Natural killer cell (primary cell): ENCODE measurements at regions not wholly inside any gene's neighbourhood (a gene's known extent, or its start where the extent isn't known, plus 50 kb on each side); places are given as distances from the start of the nearest gene placed in this dataset.

Experiments
- ATAC-seq, 3 donors: fragments of 150-1000 bp in 2 of 3; fragments of 200-7000 bp in 1 of 3; cut with Tn5 transposase; 1 replicate in 1 of 3; 2 replicates in 2 of 3; pipeline ENCODE4 v1.10.0; 2021; ENCODE audit warnings: mild to moderate bottlenecking in 2 of 3, moderate library complexity in 2 of 3
- DNase-seq, 2 donors: peaks; one replicate each; pipeline versions ENCODE4 v3.0.0 to v3.0.0-alpha.2; 2013 to 2021; ENCODE audit warnings: mixed read lengths in 1 of 2
- H3K27ac ChIP-seq: one replicate; pipeline ENCODE4 v1.5.1; 2013; ENCODE audit warnings: mild to moderate bottlenecking, low read length
- H3K27me3 ChIP-seq: one replicate; pipeline ENCODE4 v1.6.1; 2013; ENCODE audit warnings: low read length; ENCODE audit not compliant: control insufficient read depth, insufficient read depth
- H3K36me3 ChIP-seq: one replicate; pipeline ENCODE4 v1.6.1; 2013; ENCODE audit warnings: low read length; ENCODE audit not compliant: control insufficient read depth, insufficient read depth
- H3K4me1 ChIP-seq: one replicate; pipeline ENCODE4 v1.6.1; 2013; ENCODE audit warnings: low read length; ENCODE audit not compliant: control insufficient read depth, insufficient read depth
- H3K4me3 ChIP-seq: one replicate; pipeline ENCODE4 v1.5.1; 2013; ENCODE audit warnings: low read length
- H3K9me3 ChIP-seq: one replicate; pipeline ENCODE4 v1.6.1; 2013; ENCODE audit warnings: low read length; ENCODE audit not compliant: control insufficient read depth, insufficient read depth
- H3K27ac Mint-ChIP-seq, 2 donors: one replicate each; pipeline ENCODE4 v1.8.0; 2022; ENCODE audit warnings: mild to moderate bottlenecking in 2 of 2, mixed read lengths in 2 of 2, moderate library complexity in 1 of 2
- H3K27me3 Mint-ChIP-seq, 2 donors: one replicate each; pipeline ENCODE4 v1.8.0; 2022; ENCODE audit warnings: low read depth in 2 of 2, mixed read lengths in 2 of 2
- H3K36me3 Mint-ChIP-seq: one replicate; pipeline ENCODE4 v1.8.0; 2022; ENCODE audit warnings: mixed read lengths
- H3K4me1 Mint-ChIP-seq, 2 donors: one replicate each; pipeline ENCODE4 v1.8.0; 2022; ENCODE audit warnings: mixed read lengths in 2 of 2
- H3K4me3 Mint-ChIP-seq: one replicate; pipeline ENCODE4 v1.8.0; 2022; ENCODE audit warnings: mild to moderate bottlenecking, moderate library complexity, mixed read lengths
- H3K9me3 Mint-ChIP-seq, 2 donors: one replicate each; pipeline ENCODE4 v1.8.0; 2022; ENCODE audit warnings: mixed read lengths in 2 of 2
- CTCF ChIP-seq: fragments of 200-600 bp; IDR thresholded peaks from one replicate; pipeline ENCODE4 v1.8.0; 2022; ENCODE audit warnings: antibody characterized with exemption
- WGBS: methylation state at CpG from one replicate; pipeline ENCODE4 v1.1.7; 2013; ENCODE audit warnings: missing lambda C conversion rate; ENCODE audit not compliant: insufficient coverage; 5-methylcytosine and 5-hydroxymethylcytosine counted together
- intact Hi-C: fragments of 100-400 bp; cut with micrococcal nuclease; formaldehyde crosslinking; loops from one replicate; pipeline ENCODE4 v1.14.2; 2022

- Mint-ChIP-seq H3K9me3 (no peaks in the 10 kb centered on the region), H3K4me1 (peaks cover 23 to 24% of the 10 kb centered on the region in 2 donors), H3K27ac (peak overlapping the region in 1 of 2 donors; percentile 13), H3K36me3 (no peaks in the 10 kb centered on the region), H3K4me3 (peak overlapping the region; percentile 26), H3K27me3 (no peaks in the 10 kb centered on the region)
- WGBS: 6% methylated on average over 5 of the region's 5 CpGs
- intact Hi-C loops: no loop called here
- no peaks in the 10 kb centered on the region for H3K9me3 ChIP-seq
- DNase-seq (no peak), ATAC-seq (no peak)
- H3K27me3 ChIP-seq: no peaks in the 10 kb centered on the region
- H3K4me3 ChIP-seq: no peak overlapping the region
- peaks cover 9% of the 10 kb centered on the region for H3K4me1 ChIP-seq
- no peaks in the 10 kb centered on the region for H3K36me3 ChIP-seq
- no peak overlapping the region for H3K27ac ChIP-seq
- no peak for TF ChIP-seq CTCF
These were observed 62.8 kb upstream of the PRKCQ start for GRCh38 chr10:6642876-6643275.

GRCh38 chr10:6640433-6641040 lies 60.5 kb upstream of the PRKCQ start:
- ATAC-seq (no peak), DNase-seq (no peak)
- Mint-ChIP-seq H3K4me3 (no peak overlapping the region), H3K4me1 (peaks cover 21% of the 10 kb centered on the region in 2 donors), H3K27me3 (no peaks in the 10 kb centered on the region), H3K9me3 (no peaks in the 10 kb centered on the region), H3K36me3 (no peaks in the 10 kb centered on the region), H3K27ac (no peak overlapping the region)
- Histone ChIP-seq H3K4me3 (no peak overlapping the region), H3K4me1 (peaks cover 6% of the 10 kb centered on the region), H3K9me3 (no peaks in the 10 kb centered on the region), H3K36me3 (no peaks in the 10 kb centered on the region), H3K27ac (no peak overlapping the region), H3K27me3 (no peaks in the 10 kb centered on the region)
- intact Hi-C loops: no loop called here
- no peak for TF ChIP-seq CTCF

GRCh38 chr10:6637053-6637452 lies 57.0 kb upstream of the PRKCQ start:
- no peaks in the 10 kb centered on the region for H3K4me1 ChIP-seq
- Mint-ChIP-seq H3K36me3 (no peaks in the 10 kb centered on the region), H3K4me3 (no peak overlapping the region), H3K27ac (no peak overlapping the region), H3K4me1 (peaks cover 2% of the 10 kb centered on the region in 2 donors), H3K27me3 (peaks cover 0 to 8% of the 10 kb centered on the region in 2 donors), H3K9me3 (no peaks in the 10 kb centered on the region)
- H3K27me3 ChIP-seq: no peaks in the 10 kb centered on the region
- no peak overlapping the region for H3K27ac ChIP-seq
- no peak for ATAC-seq
- H3K9me3 ChIP-seq: no peaks in the 10 kb centered on the region
- TF ChIP-seq CTCF: no peak
- no peak for DNase-seq
- H3K4me3 ChIP-seq: no peak overlapping the region
- WGBS: 82% methylated on average over 4 of the region's 4 CpGs
- H3K36me3 ChIP-seq: no peaks in the 10 kb centered on the region
- intact Hi-C loops: no loop called here

- Histone ChIP-seq H3K27ac (no peak overlapping the region), H3K4me3 (no peak overlapping the region), H3K36me3 (no peaks in the 10 kb centered on the region), H3K27me3 (no peaks in the 10 kb centered on the region), H3K9me3 (no peaks in the 10 kb centered on the region), H3K4me1 (no peaks in the 10 kb centered on the region)
- no peak for TF ChIP-seq CTCF
- WGBS: 68% methylated on average over 2 of the region's 2 CpGs
- no peaks in the 10 kb centered on the region for H3K9me3 Mint-ChIP-seq
- H3K4me1 Mint-ChIP-seq: no peaks in the 10 kb centered on the region
- H3K27me3 Mint-ChIP-seq: peaks cover 0 to 8% of the 10 kb centered on the region in 2 donors
- intact Hi-C loops: no loop called here
- ATAC-seq (no peak), DNase-seq (no peak)
- H3K36me3 Mint-ChIP-seq: no peaks in the 10 kb centered on the region
- H3K4me3 Mint-ChIP-seq: no peak overlapping the region
- H3K27ac Mint-ChIP-seq: no peak overlapping the region
These were observed 55.7 kb upstream of the PRKCQ start for GRCh38 chr10:6635784-6636183.
